Activated B cell treated with CpG ODN at 0.5 μM for 24 hours (primary cell): ENCODE measurements at regions not wholly inside any gene's neighbourhood (a gene's known extent, or its start where the extent isn't known, plus 50 kb on each side); places are given as distances from the start of the nearest gene placed in this dataset.
"Not testable (repeated sequence)": the region's sequence is repeated elsewhere in the genome, so short reads cannot be mapped to it uniquely, and the experiment has no call there.

Source experiments
- ATAC-seq: fragments of 200-7000 bp; cut with Tn5 transposase; one replicate; pipeline ENCODE4 v1.10.0; 2021; ENCODE audit warnings: low read depth, mild to moderate bottlenecking, moderate library complexity
- CTCF ChIA-PET: fragments of 350-600 bp; sonication (Branson Sonifier 250); formaldehyde crosslinking; loops from one replicate; lab custom pipeline; 2021; ENCODE audit warnings: antibody characterized with exemption; lab: Charles Lee
- POLR2A ChIA-PET: fragments of 350-600 bp; sonication (Branson Sonifier 250); formaldehyde crosslinking; loops from one replicate; lab custom pipeline; 2021; ENCODE audit warnings: antibody characterized with exemption; lab: Charles Lee
- DNase-seq: peaks from one replicate; pipeline ENCODE4 v3.0.0; 2022
- H3K27ac Mint-ChIP-seq: one replicate; pipeline ENCODE4 v1.8.0; 2020; ENCODE audit warnings: mixed read lengths
- H3K27me3 Mint-ChIP-seq: one replicate; pipeline ENCODE4 v1.8.0; 2021; ENCODE audit warnings: mixed read lengths
- H3K36me3 Mint-ChIP-seq: one replicate; pipeline ENCODE4 v1.8.0; 2021; ENCODE audit warnings: low read depth, mixed read lengths
- H3K4me1 Mint-ChIP-seq: one replicate; pipeline ENCODE4 v1.8.0; 2021; ENCODE audit warnings: mixed read lengths
- H3K4me3 Mint-ChIP-seq: one replicate; pipeline ENCODE4 v1.8.0; 2020; ENCODE audit warnings: mild to moderate bottlenecking, mixed read lengths
- H3K9me3 Mint-ChIP-seq: one replicate; pipeline ENCODE4 v1.8.0; 2020; ENCODE audit warnings: mixed read lengths
- intact Hi-C: fragments of 100-400 bp; cut with micrococcal nuclease; formaldehyde crosslinking; loops from one replicate; pipeline ENCODE4 v1.15.1; 2024
- TF ChIP-seq, protein P1 (sequence below): fragments of 200-600 bp; IDR thresholded peaks from one replicate; pipeline ENCODE4 v1.8.0; 2022; ENCODE audit warnings: antibody characterized with exemption, mild to moderate bottlenecking

DNA sequence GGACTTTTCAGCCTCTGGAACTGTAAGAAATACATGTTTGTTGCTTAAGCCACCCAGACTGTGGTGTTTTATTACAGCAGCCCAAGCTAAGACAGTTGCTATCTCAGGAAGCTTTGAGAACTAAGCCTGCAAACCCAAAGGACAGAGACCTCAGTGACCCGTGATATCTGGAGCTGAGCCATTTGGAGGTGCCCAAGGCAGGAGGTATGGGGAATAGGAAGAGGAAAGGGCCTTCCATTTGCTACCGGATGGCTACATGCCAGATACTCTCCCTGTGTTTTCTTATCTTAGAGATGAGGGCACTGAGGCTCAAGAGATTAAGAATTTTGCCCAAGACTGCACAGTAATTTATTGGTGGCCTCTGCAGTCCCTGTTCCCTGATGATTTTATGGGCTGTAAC lies 622.1 kb upstream of the CDH5 start:
- Mint-ChIP-seq H3K9me3 (no peaks in the 10 kb centered on the region), H3K36me3 (no peaks in the 10 kb centered on the region), H3K27me3 (no peaks in the 10 kb centered on the region), H3K4me1 (no peaks in the 10 kb centered on the region), H3K4me3 (no peak overlapping the region), H3K27ac (no peak overlapping the region)
- ATAC-seq (no peak), DNase-seq (no peak)
- ChIA-PET POLR2A (no interaction called here), CTCF (no interaction called here)
- intact Hi-C loops, result no loop called here
- TF ChIP-seq, protein P1, sequence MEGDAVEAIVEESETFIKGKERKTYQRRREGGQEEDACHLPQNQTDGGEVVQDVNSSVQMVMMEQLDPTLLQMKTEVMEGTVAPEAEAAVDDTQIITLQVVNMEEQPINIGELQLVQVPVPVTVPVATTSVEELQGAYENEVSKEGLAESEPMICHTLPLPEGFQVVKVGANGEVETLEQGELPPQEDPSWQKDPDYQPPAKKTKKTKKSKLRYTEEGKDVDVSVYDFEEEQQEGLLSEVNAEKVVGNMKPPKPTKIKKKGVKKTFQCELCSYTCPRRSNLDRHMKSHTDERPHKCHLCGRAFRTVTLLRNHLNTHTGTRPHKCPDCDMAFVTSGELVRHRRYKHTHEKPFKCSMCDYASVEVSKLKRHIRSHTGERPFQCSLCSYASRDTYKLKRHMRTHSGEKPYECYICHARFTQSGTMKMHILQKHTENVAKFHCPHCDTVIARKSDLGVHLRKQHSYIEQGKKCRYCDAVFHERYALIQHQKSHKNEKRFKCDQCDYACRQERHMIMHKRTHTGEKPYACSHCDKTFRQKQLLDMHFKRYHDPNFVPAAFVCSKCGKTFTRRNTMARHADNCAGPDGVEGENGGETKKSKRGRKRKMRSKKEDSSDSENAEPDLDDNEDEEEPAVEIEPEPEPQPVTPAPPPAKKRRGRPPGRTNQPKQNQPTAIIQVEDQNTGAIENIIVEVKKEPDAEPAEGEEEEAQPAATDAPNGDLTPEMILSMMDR, result no peak

DNA sequence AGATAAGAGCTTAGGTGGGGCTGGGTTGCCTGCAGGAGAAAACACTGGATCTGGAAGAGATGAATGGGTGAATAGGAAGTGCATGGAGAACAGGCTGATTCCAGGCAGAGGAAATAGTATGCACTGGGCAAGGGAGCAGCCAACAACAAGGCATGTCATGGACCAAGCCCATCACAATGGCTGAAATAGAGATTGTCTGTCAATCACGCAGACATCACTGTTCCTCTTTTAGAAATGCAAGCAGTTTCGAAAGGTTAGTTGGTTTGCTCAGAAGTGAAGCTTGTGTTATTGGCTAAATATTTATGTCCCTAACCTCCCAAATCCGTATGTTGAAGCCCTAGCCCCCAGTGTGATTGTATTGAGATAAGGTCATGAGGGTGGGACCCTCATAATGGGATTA lies 621.7 kb upstream of the CDH11 start:
- TF ChIP-seq, protein P1, result no peak
- Mint-ChIP-seq H3K36me3 (no peaks in the 10 kb centered on the region), H3K27ac (no peak overlapping the region), H3K9me3 (no peaks in the 10 kb centered on the region), H3K4me3 (no peak overlapping the region), H3K27me3 (no peaks in the 10 kb centered on the region), H3K4me1 (no peaks in the 10 kb centered on the region)
- intact Hi-C loops, result no loop called here
- POLR2A ChIA-PET, result no interaction called here
- CTCF ChIA-PET, result no interaction called here
- no peak for ATAC-seq
- DNase-seq, result no peak

DNA sequence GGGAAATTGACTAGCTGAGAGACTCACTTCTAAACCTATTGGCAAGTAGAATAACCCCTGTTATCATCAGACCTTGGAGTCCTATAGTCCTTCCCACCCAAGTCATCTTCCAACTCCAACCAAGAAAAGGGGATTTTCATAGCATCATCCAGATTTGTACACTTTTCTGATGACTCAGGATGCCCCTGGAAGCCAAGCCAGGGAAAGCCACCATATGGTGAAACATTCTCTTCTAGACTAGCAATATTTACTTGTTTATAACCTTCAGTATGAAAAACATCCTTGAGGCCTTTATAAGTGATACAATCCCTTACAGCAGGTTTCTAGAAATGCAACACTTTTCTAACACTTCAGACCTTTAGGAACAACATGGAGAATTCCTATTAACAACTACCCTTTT lies 618.8 kb upstream of the CDH11 start:
- ATAC-seq, result no peak
- DNase-seq, result no peak
- Mint-ChIP-seq H3K9me3 (no peaks in the 10 kb centered on the region), H3K27me3 (no peaks in the 10 kb centered on the region), H3K27ac (no peak overlapping the region), H3K36me3 (no peaks in the 10 kb centered on the region), H3K4me3 (no peak overlapping the region), H3K4me1 (no peaks in the 10 kb centered on the region)
- POLR2A ChIA-PET, result no interaction called here
- CTCF ChIA-PET, result no interaction called here
- intact Hi-C loops, result no loop called here
- TF ChIP-seq, protein P1, result no peak

DNA sequence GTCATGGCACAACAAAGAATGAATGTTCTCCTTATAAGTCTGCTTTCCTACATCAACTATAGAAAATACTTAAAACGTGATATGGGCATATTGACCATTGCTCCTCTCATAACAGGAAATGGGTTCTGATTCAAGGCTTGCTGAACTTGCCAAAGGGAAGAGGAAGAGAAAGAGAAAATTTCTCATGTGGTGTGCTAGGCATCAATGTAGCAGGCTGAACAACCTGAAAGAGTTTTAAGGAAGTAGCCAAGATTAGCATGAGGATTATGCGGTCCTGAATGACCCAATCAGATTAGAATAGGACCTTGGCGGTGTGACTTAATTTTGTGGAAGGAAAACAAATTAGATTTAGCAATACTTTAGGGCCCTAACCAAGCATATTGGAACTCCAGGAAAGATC lies 617.7 kb upstream of the CDH11 start:
- intact Hi-C loops, result no loop called here
- H3K9me3 Mint-ChIP-seq, result no peaks in the 10 kb centered on the region
- CTCF ChIA-PET, result no interaction called here
- no peak overlapping the region for H3K27ac Mint-ChIP-seq
- H3K4me3 Mint-ChIP-seq, result no peak overlapping the region
- POLR2A ChIA-PET, result no interaction called here
- H3K27me3 Mint-ChIP-seq, result no peaks in the 10 kb centered on the region
- DNase-seq (no peak), ATAC-seq (no peak)
- no peaks in the 10 kb centered on the region for H3K36me3 Mint-ChIP-seq
- TF ChIP-seq, protein P1, result no peak
- H3K4me1 Mint-ChIP-seq, result no peaks in the 10 kb centered on the region

DNA sequence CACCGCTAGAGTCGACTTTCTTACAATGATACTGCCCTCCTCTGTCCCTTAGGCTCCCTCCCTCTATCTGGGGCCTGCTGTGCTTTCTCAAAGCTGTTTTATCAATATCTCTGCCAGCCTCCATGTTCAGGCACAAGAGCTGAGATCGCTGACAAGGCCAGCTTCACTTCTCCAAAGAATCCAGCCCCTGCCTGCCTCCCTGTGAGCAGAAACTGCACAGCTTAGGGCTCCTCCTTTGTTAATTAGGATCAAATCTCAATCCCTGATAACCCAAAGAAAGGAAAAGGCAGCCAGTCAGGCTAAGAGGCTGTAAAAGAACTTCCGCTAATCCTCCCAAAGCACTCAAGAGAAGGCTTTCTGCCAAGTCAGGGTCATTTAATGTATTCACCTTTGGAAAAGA lies 616.0 kb upstream of the CDH11 start:
- Mint-ChIP-seq H3K9me3 (no peaks in the 10 kb centered on the region), H3K4me3 (no peak overlapping the region), H3K27ac (no peak overlapping the region), H3K36me3 (no peaks in the 10 kb centered on the region), H3K27me3 (no peaks in the 10 kb centered on the region), H3K4me1 (no peaks in the 10 kb centered on the region)
- DNase-seq, result no peak
- ATAC-seq, result no peak
- ChIA-PET CTCF (no interaction called here), POLR2A (no interaction called here)
- intact Hi-C loops, result no loop called here
- TF ChIP-seq, protein P1, result no peak

DNA sequence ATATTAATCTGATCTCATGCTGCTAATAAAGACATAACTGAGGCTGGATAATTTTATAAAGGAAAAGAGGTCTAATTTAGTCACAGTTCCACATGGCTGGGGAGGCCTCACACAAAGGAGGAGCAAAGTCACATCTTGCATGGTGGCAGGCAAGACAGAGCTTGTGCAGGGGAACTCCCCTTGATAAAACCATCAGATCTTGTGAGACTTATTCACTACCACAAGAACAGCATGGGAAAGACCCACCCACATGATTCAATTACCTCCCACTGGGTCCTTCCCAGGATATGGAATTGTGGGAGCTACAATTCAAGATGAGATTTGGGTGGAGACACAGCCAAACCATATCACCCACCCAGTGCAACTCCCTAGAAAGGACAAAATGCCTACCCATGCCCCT lies 613.8 kb upstream of the CDH11 start:
- H3K9me3 Mint-ChIP-seq, CTCF ChIA-PET, H3K27ac Mint-ChIP-seq, POLR2A ChIA-PET, DNase-seq, H3K4me1 Mint-ChIP-seq, H3K27me3 Mint-ChIP-seq, H3K36me3 Mint-ChIP-seq, H3K4me3 Mint-ChIP-seq, intact Hi-C loops, ATAC-seq: not testable (repeated sequence)
